Tibial nerve (tissue), 4 donors: ENCODE measurements at regions not wholly inside any gene's neighbourhood (a gene's known extent, or its start where the extent isn't known, plus 50 kb on each side); places are given as distances from the start of the nearest gene placed in this dataset.

Source experiments
- EP300 ChIP-seq, 2 donors: sonication (generic); formaldehyde crosslinking; IDR thresholded peaks; one replicate each; pipeline ENCODE4 v1.6.1; 2017; ENCODE audit warnings: antibody characterized with exemption in 2 of 2, mild to moderate bottlenecking in 1 of 2
- POLR2A ChIP-seq, 2 donors: fragments of 450-650 bp; IDR thresholded peaks; one replicate each; pipeline ENCODE4 v1.6.1; 2017; ENCODE audit warnings: antibody characterized with exemption in 2 of 2, mild to moderate bottlenecking in 2 of 2, moderate library complexity in 2 of 2
- TF ChIP-seq, protein P1 (sequence below), 5 experiments: fragments of 200-600 bp in 3 of 5; fragments of 450-650 bp in 2 of 5; sonication (generic) in 3 of 5; IDR thresholded peaks; one replicate each; pipeline ENCODE4 v1.5.1; 2016 to 2019; ENCODE audit warnings: antibody characterized with exemption in 5 of 5, mild to moderate bottlenecking in 3 of 5, moderate library complexity in 2 of 5

- TF ChIP-seq POLR2A (IDR thresholded peaks at IDR 0.05) = no peak
- no peak for TF ChIP-seq EP300 (IDR thresholded peaks at IDR 0.05)
- TF ChIP-seq, protein P1, sequence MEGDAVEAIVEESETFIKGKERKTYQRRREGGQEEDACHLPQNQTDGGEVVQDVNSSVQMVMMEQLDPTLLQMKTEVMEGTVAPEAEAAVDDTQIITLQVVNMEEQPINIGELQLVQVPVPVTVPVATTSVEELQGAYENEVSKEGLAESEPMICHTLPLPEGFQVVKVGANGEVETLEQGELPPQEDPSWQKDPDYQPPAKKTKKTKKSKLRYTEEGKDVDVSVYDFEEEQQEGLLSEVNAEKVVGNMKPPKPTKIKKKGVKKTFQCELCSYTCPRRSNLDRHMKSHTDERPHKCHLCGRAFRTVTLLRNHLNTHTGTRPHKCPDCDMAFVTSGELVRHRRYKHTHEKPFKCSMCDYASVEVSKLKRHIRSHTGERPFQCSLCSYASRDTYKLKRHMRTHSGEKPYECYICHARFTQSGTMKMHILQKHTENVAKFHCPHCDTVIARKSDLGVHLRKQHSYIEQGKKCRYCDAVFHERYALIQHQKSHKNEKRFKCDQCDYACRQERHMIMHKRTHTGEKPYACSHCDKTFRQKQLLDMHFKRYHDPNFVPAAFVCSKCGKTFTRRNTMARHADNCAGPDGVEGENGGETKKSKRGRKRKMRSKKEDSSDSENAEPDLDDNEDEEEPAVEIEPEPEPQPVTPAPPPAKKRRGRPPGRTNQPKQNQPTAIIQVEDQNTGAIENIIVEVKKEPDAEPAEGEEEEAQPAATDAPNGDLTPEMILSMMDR (IDR thresholded peaks at IDR 0.05) = no peak
Measured at GRCh38 chr7:52369922-52370321, 665.5 kb upstream of the POM121L12 start.
